ENCODE measurements at regions not wholly inside any gene's neighbourhood (a gene's known extent, or its start where the extent isn't known, plus 50 kb on each side); places are given as distances from the start of the nearest gene placed in this dataset.

DNA sequence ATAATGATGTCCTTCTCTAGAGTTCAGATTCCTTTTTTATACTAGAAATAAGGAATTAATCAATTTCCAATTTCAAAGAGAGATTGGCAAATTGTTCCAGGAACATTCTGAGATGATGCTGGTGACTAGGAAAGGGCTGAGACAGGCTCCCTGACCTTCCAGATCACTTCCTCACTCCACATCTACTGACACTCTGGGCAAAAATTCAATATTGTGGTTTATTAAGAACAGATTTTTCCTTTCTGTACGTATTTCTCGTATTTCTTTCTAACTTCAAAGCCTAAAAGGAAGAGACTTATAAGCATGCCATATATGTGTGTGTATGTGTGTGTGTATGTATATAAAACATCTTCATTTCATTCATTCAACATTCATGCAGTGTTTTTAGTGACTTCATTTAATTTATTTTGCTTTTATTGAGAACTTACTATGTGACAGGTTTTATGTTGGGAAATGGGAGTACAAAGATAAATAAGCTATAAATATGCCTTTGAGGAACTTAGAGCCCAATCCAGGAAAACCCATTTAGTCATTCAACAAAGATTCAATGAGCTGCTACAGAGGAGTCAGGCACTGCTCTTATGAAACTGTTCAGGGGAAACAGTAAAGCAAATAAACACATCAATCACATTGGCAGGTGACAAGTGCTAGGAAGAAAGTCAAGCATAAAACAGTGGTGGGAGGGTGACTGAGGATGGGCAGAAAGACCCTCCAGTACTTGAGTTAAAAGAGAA lies 137.9 kb downstream of the RDH14 start:
- DNase-seq, result no peak

DNA sequence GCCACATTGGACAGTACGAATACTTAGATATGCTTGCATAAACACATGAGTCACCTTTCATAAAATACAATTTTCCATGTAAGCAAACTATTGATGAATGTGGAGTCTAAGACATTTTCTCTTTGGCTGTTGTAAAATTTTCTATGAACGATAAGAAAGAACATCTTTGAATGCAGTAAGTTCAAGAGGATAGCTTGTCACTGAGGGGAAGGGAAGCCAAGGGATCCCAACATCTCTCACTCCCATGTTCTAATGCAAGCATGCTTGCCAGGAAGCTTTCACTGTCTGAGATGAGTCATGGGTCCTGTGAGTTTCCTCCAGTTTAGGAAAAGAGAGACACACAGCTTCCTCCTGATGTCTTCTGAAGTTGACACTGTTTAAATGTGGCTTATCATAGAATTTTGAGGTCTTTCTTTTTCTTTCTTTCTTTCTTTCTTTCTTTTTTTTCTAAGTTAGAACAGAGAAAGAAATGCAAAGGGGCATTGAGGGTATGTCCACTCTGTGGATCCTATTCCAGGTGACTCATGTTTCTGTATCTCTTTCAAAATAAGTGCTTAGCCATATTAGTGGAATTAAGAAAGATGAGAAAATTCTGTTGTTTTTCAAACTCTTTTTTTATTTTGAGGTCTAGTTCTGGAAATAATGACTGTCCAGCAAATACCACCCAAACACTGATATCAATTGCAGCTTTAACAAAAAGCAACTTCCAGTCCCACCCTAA lies 146.6 kb downstream of the RDH14 start:
- no peak for DNase-seq

DNA sequence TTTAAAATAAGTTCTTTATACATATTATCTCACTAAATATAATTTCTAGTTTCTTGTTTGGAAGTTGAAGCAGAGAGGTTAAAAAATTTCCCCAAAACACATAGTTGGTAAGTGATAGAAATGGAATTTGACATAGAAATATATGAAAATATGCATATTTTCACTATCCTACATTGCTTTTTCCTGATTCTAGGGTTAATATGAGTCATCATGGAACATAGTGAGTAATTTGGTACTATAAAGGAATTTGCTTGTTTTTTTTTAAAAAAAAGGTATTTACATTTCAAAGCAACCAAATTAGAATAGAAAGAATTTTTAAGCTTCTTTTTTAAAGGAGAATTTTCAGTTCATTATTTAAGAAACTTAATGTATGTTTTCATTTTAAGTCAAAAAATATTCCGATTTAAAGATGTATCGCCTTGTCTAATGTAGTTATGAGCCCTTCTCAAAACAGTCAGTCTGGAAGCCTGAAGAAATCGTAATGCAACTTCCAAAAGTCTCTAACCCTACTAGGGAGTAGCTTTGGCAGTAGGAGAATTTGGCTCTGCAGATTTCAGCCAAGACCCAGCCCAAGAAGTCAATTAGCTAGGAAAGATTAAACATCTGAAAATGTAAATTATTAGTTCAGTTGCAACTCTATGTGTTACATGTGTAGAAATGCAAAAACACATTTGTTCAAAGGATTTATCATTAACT lies 147.3 kb downstream of the RDH14 start:
- DNase-seq, result no peak

DNA sequence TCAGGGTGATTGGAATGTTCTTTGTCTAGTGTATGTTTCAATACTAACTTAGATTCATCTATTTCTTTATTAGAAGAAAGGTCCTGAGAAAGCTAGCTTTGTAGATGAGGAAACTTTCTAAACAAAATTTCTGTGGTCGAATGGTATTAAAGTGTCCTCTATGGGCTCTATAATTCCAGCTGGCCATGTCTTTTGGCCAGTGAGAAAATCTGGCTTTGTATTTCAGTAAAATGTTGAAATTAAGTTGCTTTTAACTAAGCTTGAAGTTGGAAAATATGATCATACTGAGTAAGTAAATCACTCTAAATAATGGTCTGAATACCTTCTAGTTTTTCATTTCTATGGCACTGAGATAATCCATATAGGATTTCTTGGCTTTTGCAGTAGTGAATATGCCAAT lies 148.8 kb downstream of the RDH14 start:
- no peak for DNase-seq

DNA sequence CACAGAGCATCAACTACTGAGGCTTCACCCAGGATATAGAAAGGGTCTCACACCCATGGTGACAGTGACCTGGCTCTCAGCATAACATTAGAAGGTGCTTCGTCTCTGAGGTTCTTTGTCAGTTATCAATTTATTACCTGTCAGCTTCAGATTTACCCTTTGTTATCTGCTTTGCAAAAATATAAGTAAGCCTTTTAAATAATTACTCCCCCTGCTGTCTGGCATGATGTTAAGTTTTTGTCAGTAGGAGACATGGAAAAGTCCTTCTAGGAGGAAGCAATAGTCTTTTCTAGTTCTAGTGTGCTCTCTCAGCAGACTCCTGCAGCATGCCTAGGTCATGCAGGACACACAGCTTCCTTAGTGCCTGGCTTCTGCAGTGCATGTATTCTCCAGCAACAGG lies 149.9 kb downstream of the RDH14 start:
- DNase-seq, result no peak

DNA sequence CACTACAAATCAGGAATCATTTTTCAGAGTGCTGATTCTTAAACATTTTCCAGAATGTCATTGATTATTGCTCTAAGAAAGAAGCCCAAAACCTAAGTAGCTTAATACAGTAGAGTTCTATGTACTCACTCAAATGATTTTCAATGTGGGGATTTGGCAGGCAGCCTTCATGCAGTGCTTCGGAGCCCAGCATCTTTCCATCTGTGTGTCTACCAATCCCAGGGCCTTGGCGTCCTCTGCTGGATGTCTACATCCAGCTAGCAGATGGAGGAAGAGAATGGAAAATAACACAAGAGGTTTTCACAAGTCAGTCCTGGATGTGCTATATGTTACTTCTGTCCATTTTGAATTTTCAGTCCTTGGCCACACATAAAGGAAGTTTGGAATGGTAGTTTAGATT lies 151.8 kb downstream of the RDH14 start:
- DNase-seq, result no peak

DNA sequence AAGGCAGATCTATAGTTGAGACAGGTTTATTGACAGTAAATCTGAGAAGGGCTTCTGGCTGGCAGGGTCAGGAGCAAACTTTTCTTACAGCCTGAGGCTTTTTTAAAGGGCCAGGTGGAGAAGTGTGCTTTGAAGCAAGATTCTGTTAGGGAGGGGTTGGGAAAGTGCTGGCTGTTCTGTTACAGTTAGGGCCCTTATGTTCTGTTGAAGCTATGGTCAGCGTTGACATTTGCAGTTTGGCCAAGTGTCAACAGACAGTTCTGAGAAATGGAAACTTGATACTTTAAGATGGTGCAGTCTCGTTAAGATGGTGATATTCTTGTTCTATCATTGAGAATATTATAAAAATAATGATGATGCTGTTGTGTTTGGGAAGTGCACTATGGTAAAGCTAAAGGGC lies 154.2 kb downstream of the RDH14 start:
- DNase-seq, result no peak

DNA sequence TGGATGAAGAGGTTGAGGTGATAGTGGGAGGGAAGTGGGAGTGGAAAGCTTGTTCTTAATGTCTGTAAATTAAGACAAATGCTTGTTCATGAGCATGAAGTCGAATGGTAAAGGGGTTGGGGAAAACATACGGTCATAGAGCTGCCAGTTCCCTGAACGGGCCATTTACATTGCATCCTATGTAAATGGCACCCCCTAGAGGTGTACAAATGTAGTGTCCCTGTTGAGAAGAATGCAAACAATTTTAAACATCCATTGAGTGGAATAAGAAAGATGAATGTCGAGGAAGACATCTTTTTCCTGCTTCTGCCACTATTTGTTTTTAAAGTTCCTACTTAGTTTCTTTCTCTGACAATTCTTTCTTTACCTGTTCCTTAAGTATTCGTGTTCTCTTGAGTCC lies 155.7 kb downstream of the RDH14 start:
- DNase-seq, result no peak

DNA sequence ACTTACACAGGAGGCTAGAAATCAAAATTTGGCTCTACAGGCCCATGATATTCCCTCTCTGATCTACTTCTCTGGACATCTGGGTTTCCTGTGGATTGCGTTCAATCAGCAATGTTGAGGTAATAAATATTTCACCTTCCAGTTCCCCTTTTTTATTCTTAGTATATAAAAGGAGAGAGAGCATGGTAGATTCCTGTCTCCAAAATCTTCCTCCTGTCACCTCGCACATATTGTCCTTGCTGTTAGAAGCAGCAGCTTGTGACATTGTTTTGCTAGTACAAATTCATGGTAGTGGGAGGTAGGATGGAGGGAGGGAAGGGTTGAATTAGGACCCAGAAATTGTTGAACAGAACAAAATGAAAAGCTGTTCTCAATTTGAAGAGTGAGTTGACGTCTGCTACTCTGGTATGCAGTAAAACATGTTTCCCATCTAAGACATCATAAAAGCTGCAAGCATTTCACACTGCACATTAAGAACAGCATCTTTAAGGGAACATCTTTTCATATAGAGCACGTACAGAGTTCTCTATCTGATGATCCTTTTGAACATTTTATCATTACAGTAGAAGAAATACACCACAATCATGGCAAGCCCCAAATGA lies 156.4 kb downstream of the RDH14 start:
- no peak for DNase-seq

DNA sequence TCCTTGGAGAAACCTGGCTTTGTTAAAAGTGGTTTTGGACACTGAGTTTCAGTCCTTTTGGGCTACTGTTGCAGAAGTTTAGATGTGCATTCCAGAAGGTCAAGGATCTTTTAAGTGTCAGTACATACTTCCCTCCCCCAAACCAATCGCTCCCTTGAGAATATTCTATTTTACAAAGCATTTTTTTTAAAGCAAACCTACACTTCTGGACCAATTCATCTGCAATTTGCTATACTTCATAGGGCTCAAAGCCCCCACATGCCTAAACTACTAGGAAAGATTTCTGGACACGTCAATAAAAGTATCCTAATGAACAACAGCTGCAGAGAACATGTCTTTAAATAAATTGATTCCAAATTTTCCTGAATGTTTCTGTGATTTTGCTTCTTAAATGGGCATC lies 157.6 kb downstream of the RDH14 start:
- no peak for DNase-seq

DNA sequence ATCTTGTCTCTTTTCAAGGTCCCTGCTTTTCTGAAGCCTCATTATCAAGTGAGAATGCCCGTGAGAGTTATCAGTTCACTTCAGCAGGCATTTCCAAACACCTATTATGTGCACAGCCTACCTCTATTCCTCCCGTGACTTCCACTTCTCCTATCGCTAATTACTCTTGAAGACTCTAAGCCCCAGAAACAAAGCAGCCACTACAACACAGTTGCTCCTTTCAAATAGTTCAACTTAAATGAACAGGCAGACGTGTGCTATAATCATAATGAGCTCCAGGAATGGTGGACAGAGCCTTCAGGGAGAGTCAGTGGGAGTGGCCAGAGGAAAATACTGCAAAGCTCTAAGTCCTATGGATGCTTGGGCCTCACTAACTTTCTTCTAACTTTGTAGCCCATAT lies 159.0 kb downstream of the RDH14 start:
- no peak for DNase-seq

DNA sequence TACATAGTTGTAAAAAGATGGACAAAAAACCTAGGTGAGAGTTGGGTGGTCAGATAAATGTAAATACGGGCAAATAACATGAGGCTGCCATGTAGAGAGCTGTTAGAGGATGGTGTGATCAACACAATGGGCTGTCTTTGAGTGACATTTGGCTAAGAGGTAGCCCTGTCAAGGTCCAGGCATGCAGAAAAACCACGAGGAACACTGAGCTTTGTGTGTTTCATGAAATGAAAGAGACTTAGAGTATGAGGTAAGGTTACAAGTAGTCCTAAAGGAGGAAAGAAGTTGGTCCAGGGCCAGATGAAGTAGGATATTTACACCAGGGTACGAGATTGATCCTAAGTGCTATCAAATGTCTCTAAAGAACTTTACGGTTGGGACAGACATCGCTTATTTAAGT lies 160.9 kb downstream of the RDH14 start:
- no peak for DNase-seq

DNA sequence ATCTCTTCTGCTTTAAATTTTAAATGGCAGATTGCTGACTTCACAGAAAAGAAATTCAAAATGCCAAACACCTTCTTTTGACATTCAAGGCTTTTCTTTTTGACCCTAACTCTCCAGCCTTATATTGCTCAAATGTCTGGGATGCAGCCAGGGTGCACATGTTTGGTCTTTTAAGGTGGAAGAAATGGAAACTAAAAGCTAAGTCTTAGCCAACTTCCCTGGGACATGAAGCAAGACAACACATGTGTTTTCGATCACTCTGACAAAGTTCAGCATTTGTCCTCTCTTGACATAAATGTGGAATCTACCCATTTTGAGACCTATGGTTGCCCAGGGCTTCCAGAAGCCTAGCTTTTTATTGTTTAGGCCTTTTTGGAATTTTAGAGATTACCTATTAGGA lies 161.6 kb downstream of the RDH14 start:
- DNase-seq, result no peak

DNA sequence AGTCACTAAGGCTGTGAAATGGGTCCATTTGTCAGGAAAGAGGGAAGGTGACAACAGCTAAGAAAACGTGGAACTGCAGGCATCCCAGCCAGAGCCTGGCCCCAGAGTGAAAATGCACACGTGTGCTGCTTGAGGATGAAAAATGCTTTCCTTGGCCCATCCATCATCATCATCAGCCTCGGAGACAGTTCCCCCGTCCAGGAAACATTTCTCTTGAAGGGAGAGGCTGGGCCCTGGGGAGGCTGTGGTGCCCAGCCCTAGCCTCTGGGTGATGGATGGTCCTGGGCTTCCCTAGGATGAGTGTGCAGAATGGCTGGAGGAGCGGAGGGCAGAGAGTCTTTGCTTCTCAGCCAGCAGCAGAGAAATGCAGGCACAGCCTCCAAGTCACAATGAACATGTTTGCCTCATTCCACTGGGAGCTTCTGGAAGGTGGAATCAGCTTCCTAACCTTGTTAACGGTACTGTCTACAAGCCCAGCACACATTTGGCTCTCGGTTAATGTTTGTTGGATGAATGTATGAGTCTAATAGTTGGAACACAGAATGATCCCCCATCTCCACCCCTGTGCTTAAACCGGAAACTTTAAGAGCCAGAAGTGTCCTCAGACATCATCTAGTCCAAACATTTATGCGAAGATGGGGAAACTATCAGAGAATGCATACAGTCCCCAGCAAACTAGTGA lies 164.0 kb downstream of the RDH14 start:
- no peak for DNase-seq

DNA sequence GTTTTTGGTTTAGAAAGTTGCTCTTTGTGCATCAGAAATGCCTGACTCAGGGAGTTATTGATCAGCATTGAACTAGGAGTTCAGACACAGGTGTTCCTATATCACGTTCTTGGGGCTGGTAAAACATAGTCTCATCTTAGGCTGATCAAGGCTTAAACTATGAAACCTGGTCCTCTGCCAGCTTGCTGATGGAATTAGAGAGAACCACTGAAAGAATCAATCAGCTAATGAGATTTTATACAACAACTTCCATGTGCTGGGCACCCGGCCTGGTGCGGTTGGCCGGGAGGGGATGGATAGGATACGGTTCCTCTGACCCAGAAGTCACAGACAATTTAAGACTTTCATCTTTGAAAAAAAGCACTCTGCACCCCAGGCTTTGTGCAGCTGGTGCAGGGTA lies 164.9 kb downstream of the RDH14 start:
- no peak for DNase-seq

DNA sequence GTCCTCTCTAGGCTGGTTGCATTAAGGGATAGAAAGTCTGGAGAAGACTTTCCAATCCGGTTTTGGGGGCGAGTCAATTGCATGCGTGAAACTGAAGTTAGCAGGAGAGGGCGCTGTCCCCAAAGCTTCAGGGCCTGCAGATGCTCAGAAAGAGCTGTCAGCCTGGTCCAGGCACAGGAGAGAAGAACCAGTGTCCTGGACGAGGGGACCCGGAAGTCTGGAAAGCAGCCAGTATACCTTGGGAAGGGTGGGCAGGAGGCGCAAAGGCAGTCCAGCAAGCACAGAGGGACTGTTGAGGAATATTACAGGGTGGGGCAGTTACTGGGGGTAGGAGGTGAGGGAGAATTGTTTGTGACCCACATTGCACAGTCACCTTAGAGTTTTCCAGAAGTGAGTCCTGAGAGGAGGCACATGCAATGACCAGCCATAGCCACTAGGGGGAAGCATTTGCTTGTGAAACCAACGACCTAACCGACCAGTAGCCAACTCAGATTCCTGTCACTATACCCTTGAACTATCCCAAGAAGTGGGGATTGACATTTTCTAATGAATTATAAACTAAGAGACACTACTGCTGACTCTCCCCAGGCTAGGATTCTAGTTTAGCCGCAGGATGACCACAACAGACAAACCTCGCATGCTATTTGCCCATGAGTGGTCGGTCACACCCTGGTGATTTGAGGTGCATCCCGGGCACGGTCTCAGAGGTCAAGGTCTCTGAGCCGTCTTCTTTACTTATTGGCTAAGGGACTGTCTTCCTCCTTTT lies 172.8 kb downstream of the RDH14 start:
- DNase-seq, result peak; percentile 44 to 50

DNA sequence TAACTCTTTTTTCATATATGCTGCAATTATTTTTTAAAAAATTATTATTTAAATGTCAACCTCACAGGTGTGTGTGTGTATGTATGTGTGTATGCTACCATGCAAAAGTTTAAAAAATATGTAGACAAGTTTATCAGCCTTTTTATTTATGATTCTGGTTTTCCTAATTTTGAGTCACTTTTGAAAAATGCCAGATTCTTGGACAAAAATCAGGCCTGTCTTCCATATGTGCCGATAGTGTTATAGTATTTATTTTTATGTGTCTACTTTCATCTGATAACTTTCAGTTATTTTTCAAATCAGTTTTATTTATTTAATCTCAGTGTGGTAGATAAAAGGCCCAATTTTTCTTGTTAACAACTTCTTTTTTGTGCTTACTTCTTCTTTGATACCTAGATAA lies 176.2 kb downstream of the RDH14 start:
- DNase-seq, result no peak

DNA sequence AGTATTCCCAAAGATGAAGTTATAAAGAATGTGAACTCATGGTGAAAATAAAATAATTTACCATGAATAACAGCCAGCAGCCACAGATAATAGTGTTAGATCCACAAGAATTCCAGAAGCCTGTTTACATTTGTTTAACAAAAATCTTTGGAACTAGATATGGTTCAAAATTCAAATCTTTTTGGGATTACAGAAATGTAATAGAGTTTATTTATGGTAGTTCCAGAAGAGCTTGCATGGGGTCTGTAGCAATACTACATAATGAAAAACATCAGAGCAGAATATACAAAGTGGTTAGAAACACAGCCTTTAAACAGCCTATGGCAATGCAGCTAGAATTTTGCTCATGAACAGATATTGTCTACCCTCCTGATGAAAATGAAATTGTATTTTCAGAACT lies 179.1 kb downstream of the RDH14 start:
- DNase-seq, result no peak

DNA sequence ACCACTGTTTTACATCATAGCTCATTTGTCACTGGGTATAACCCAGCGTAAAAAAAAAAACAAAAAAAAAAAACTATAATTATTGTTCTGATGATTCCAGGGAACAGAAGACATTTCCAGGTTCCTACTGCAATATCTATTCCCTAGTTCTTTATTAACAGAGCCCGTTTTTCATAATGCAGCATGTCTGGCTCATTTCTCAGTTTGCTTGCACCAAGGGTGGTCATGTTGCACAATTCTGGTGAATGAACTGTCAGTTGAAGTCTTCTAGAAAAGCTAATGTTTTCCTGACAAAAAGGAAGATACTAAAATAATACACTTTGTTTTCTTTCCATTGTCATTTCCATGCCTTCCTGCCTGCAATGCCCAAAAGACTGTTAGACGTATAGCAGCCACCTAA lies 180.1 kb downstream of the RDH14 start:
- DNase-seq, result no peak

DNA sequence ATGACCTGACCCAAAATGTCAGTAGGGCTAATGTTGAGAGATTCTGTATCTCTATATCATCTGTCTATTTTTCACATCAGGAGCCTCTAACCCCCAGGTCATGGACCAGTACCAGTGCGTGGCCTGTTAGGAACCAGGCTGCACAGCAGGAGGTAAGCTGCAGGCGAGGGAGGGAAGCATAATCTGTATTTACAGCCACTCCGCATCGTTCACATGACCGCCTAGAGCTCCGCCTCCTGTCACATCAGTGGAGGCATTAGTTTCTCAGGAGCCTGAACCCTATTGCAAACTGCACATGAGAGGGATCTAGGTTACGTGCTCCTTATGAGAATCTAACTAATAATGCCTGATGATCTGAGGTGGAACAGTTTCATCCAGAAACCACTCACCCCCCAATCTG lies 180.6 kb downstream of the RDH14 start:
- no peak for DNase-seq

DNA sequence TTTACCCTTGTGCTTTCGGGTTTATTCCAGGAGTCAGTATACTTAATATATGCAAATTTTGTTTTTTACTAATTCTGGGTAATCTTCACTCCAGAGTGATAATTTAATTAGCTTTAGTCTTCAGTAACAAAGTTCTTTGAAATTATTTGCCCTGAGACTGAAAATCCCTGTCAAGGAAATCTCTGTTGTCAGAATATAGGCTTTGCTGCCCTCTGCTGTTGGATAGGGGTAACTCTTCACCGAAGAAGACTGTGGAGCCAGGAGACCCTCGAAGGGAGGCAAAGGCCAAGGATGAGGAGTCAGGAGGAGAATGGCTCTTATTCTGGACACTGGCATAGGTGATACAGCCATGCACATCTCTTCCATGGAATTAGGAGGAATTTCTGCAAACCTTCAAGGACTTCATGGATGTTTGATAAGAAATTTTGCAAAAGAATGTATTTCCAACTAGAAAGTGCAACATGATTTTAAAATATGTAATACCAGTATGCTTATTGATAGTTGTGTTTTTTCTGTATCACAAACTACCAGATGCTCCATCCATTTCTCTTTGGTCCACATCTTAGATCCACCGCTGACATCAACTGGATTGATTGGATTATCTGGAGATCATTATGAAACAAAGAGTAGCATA lies 182.3 kb downstream of the RDH14 start:
- peak in 1 of 2 donors; percentile 26 for DNase-seq

DNA sequence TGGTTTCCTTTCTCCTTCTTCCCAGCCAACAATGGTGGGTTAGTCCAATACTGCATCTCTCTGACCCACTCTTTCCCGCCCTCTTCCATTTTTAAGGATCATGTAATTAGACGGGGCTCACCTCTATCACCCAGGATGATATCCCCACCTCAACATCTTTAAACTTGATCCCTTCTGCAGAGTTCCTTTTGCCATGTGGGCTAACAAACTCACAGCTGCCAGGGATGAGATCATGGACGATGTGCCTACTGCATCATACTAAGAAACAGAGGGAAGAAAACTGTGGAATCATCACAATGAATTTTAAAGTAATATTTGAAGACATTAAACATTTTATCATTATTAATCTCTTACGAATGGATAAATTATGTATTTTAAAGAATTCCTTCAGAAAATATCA lies 183.5 kb downstream of the RDH14 start:
- DNase-seq, result no peak
